MM.1S (cell line): ENCODE measurements at regions not wholly inside any gene's neighbourhood (a gene's known extent, or its start where the extent isn't known, plus 50 kb on each side); places are given as distances from the start of the nearest gene placed in this dataset.

ENCODE experiments used
- CTCF ChIP-seq: fragments of 300-600 bp; sonication (generic); IDR thresholded peaks from 2 replicates; pipeline ENCODE4 v1.5.1; 2016; ENCODE audit warnings: antibody characterized with exemption, low read length, mixed read lengths
- EZH2 ChIP-seq: fragments of 300-600 bp; sonication (generic); optimal IDR thresholded peaks from 2 replicates; pipeline ENCODE3; 2017; ENCODE audit warnings: low read depth, mild to moderate bottlenecking, antibody characterized with exemption, low read length, mixed read lengths

DNA sequence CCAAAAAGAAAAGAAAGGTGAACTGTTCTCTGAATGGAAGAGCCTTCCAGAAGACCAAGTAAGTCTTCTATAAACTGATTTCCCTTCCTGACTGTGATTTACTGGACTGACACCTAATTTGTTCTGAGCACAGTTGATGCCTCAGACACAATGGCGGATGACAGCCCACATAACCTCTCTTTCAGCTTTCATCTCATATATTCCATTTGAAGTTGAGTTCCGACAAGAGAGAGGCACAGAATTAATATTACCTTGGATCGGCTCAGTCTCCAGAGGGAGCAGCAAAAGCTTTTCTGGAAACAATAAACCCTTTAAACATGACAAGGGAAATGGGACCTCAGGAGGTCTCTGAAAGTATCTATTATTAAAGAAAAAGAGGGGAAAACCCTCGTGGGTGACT lies 638.7 kb upstream of the SETBP1 start:
- TF ChIP-seq EZH2, result no peak
- TF ChIP-seq CTCF, result no peak
